A549 (cell line): ENCODE measurements at regions not wholly inside any gene's neighbourhood (a gene's known extent, or its start where the extent isn't known, plus 50 kb on each side); places are given as distances from the start of the nearest gene placed in this dataset.

ENCODE experiments used
- ATAC-seq, 2 experiments: fragments of 200-7000 bp in 1 of 2; fragments of >200 bp in 1 of 2; cut with Nextera tagmentation in 1 of 2; cut with Tn5 transposase in 1 of 2; 3 replicates each; pipeline versions ENCODE4 v1.8.0 to v1.9.1; 2018 to 2020; ENCODE audit warnings: mild to moderate bottlenecking in 1 of 2, moderate library complexity in 1 of 2
- CTCF ChIA-PET: fragments of 300-600 bp; sonication (Branson Sonifier 250); formaldehyde crosslinking; extraction: SDS; loops from one replicate; lab custom pipeline; 2021; ENCODE audit warnings: antibody characterized with exemption, inconsistent platforms; lab: Yijun Ruan, JAX
- POLR2A ChIA-PET: fragments of 350-600 bp; formaldehyde crosslinking; extraction: SDS; loops from one replicate; lab custom pipeline; 2021; ENCODE audit warnings: antibody characterized with exemption, inconsistent platforms; lab: Yijun Ruan, JAX
- DNase-seq, 2 experiments: peaks; one replicate each; pipeline versions ENCODE4 v3.0.0 to v3.0.0-alpha.2; 2011 to 2016; ENCODE audit warnings: low read depth in 1 of 2, low spot score in 1 of 2
- FAIRE-seq: peaks from 2 replicates; lab custom pipeline; 2011; peaks lifted over from hg19 to GRCh38; lab: Jason Lieb, UNC
- H3K27ac ChIP-seq, 2 experiments: fragments of >200 bp; sonication (Bioruptor Twin); formaldehyde crosslinking; 3 replicates each; pipeline ENCODE4 v1.5.1; 2016 to 2017
- H3K4me1 ChIP-seq: fragments of >200 bp; sonication (Bioruptor Twin); formaldehyde crosslinking; 3 replicates; pipeline ENCODE4 v1.6.1; 2016
- H3K4me2 ChIP-seq: fragments of >200 bp; sonication (Bioruptor Twin); formaldehyde crosslinking; 3 replicates; pipeline ENCODE4 v1.6.1; 2016
- H3K4me3 ChIP-seq: fragments of >200 bp; sonication (Bioruptor Twin); formaldehyde crosslinking; 3 replicates; pipeline ENCODE4 v1.5.1; 2016
- H3K9me3 ChIP-seq: fragments of >200 bp; sonication (Bioruptor Twin); formaldehyde crosslinking; 3 replicates; pipeline ENCODE4 v1.6.1; 2016
- BHLHE40 ChIP-seq: IDR thresholded peaks from 2 replicates; pipeline ENCODE4 v1.6.1; 2012; ENCODE audit warnings: low read depth, low read length, inconsistent platforms
- CBX2 ChIP-seq: fragments of 200-600 bp; sonication (generic); IDR thresholded peaks from 2 replicates; pipeline ENCODE4 v1.6.1; 2016; ENCODE audit warnings: low read depth, mild to moderate bottlenecking, borderline replicate concordance
- CEBPB ChIP-seq, 2 experiments: fragments of >200 bp in 1 of 2; sonication (Bioruptor Twin) in 1 of 2; formaldehyde crosslinking in 1 of 2; IDR thresholded peaks; 2 replicates each; pipeline ENCODE4 v1.6.1; 2012 to 2016
- ESRRA ChIP-seq: fragments of 150-350 bp; IDR thresholded peaks from 2 replicates; pipeline ENCODE4 v1.6.1; 2014; ENCODE audit warnings: mild to moderate bottlenecking, low read length, borderline replicate concordance
- FOSB ChIP-seq: fragments of 250-450 bp; sonication (Bioruptor Pico); IDR thresholded peaks from 2 replicates; pipeline ENCODE4 v1.5.0; 2020; ENCODE audit warnings: mild to moderate bottlenecking, moderate library complexity
- FOSL2 ChIP-seq, 2 experiments: fragments of 450-650 bp in 1 of 2; fragments of >200 bp in 1 of 2; sonication (Bioruptor Twin) in 1 of 2; formaldehyde crosslinking; IDR thresholded peaks; 2 replicates each; pipeline versions ENCODE4 v1.5.0 to v1.6.1; 2016 to 2020; ENCODE audit warnings: mild to moderate bottlenecking in 1 of 2, moderate library complexity in 1 of 2
- FOXS1 ChIP-seq: fragments of 250-450 bp; sonication (Bioruptor Pico); IDR thresholded peaks from 2 replicates; pipeline ENCODE4 v1.5.0; 2020; ENCODE audit warnings: mild to moderate bottlenecking, moderate library complexity
- JUN ChIP-seq, 2 experiments: fragments of >200 bp; sonication (Bioruptor Twin); formaldehyde crosslinking; IDR thresholded peaks; 2 replicates in 1 of 2; 3 replicates in 1 of 2; pipeline ENCODE4 v1.6.1; 2016 to 2017
- KDM5A ChIP-seq: fragments of 200-600 bp; sonication (generic); IDR thresholded peaks from 2 replicates; pipeline ENCODE4 v1.6.1; 2016; ENCODE audit warnings: antibody characterized with exemption, mild to moderate bottlenecking
- NPAS2 ChIP-seq: fragments of 250-450 bp; sonication (Bioruptor Pico); IDR thresholded peaks from 2 replicates; pipeline ENCODE4 v1.8.0; 2022; ENCODE audit warnings: mild to moderate bottlenecking, moderate library complexity, borderline replicate concordance
- RFX5 ChIP-seq: fragments of 450-650 bp; IDR thresholded peaks from 2 replicates; pipeline ENCODE4 v1.7.1; 2014; ENCODE audit warnings: antibody characterized with exemption, mild to moderate bottlenecking, moderate library complexity
- USF2 ChIP-seq: fragments of 450-650 bp; IDR thresholded peaks from 2 replicates; pipeline ENCODE4 v1.6.1; 2014; ENCODE audit warnings: antibody characterized with exemption
- ZC3H11A ChIP-seq: fragments of 450-650 bp; IDR thresholded peaks from 2 replicates; pipeline ENCODE4 v1.6.1; 2014; ENCODE audit warnings: antibody characterized with exemption, mild to moderate bottlenecking
- ZSCAN20 ChIP-seq: fragments of 250-450 bp; sonication (Bioruptor Pico); IDR thresholded peaks from 2 replicates; pipeline ENCODE4 v1.8.0; 2022; ENCODE audit warnings: mild to moderate bottlenecking, moderate library complexity
- WGBS: methylation state at CpG from one replicate; pipeline ENCODE4 v1.1.6; 2017; ENCODE audit errors: missing lambda C conversion rate; 5-methylcytosine and 5-hydroxymethylcytosine counted together
- TF ChIP-seq, protein P1 (sequence below): fragments of 150-350 bp; IDR thresholded peaks from 2 replicates; pipeline ENCODE4 v1.6.1; 2014; ENCODE audit warnings: low read depth, mild to moderate bottlenecking, low read length

- no peak for FAIRE-seq
Measured at GRCh38 chr18:39421276-39421675, 1855.7 kb upstream of the CELF4 start.

GRCh38 chr18:39419315-39419714 lies 1853.7 kb upstream of the CELF4 start:
- Histone ChIP-seq H3K9me3 (no peaks in the 10 kb centered on the region), H3K4me3 (no peak overlapping the region), H3K4me1 (peaks cover 5% of the 10 kb centered on the region; the same call in 2 of the 3 replicates), H3K27ac (no peak overlapping the region), H3K4me2 (no peak overlapping the region)
- DNase-seq (no peak), ATAC-seq (no peak), FAIRE-seq (no peak)
- ChIA-PET CTCF (interaction anchor here (1.3 kb wide), 1 partner anchor 34 kb away, joined by 3 read pairs; no protein-coding TSS in a partner anchor), POLR2A (no interaction called here)
- no peak for TF ChIP-seq FOXS1 (CRISPR knock-in tag)
- no peak for TF ChIP-seq KDM5A
- TF ChIP-seq NPAS2 (CRISPR knock-in tag) = no peak
- no peak for TF ChIP-seq ZC3H11A

More at GRCh38 chr18:39421276-39421675, 1855.7 kb upstream of the CELF4 start:
- Histone ChIP-seq H3K27ac (no peak overlapping the region), H3K9me3 (no peaks in the 10 kb centered on the region)
- TF ChIP-seq JUN (IDR thresholded peaks at IDR 0.05) = no peak
- TF ChIP-seq, all 56 proteins: peak for 0
- POLR2A ChIA-PET = no interaction called here
- DNase-seq = no peak
- WGBS = 98% methylated on average over 3 of the region's 3 CpGs
- Histone ChIP-seq H3K4me2 (no peak overlapping the region), H3K4me3 (no peak overlapping the region), H3K4me1 (no peaks in the 10 kb centered on the region)
- CTCF ChIA-PET = no interaction called here
- no peak for ATAC-seq

- DNase-seq (no peak), FAIRE-seq (no peak), ATAC-seq (no peak)
- Histone ChIP-seq H3K4me3 (no peak overlapping the region), H3K27ac (no peak overlapping the region), H3K9me3 (no peaks in the 10 kb centered on the region), H3K4me2 (no peak overlapping the region), H3K4me1 (peaks cover 8% of the 10 kb centered on the region; the same call in 2 of the 3 replicates)
- POLR2A ChIA-PET = no interaction called here
- CTCF ChIA-PET = no interaction called here
- no peak for TF ChIP-seq NPAS2 (CRISPR knock-in tag)
- TF ChIP-seq FOSB (CRISPR knock-in tag) = no peak
- TF ChIP-seq ZSCAN20 (CRISPR knock-in tag) = no peak
- no peak for TF ChIP-seq ESRRA
- TF ChIP-seq, protein P1, sequence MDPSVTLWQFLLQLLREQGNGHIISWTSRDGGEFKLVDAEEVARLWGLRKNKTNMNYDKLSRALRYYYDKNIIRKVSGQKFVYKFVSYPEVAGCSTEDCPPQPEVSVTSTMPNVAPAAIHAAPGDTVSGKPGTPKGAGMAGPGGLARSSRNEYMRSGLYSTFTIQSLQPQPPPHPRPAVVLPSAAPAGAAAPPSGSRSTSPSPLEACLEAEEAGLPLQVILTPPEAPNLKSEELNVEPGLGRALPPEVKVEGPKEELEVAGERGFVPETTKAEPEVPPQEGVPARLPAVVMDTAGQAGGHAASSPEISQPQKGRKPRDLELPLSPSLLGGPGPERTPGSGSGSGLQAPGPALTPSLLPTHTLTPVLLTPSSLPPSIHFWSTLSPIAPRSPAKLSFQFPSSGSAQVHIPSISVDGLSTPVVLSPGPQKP = no peak
- no peak for TF ChIP-seq BHLHE40
- TF ChIP-seq CEBPB (IDR thresholded peaks at IDR 0.05) = no peak
- no peak for TF ChIP-seq RFX5
- TF ChIP-seq CBX2 = no peak
- WGBS = 91% methylated on average over 4 of the region's 4 CpGs
Measured at GRCh38 chr18:39415471-39415870, 1849.9 kb upstream of the CELF4 start.

GRCh38 chr18:39414009-39414700 lies 1848.6 kb upstream of the CELF4 start:
- H3K27ac ChIP-seq = no peak overlapping the region
- TF ChIP-seq USF2 = no peak
- no peak for TF ChIP-seq FOSL2 (IDR thresholded peaks at IDR 0.05)
- TF ChIP-seq FOSL2 (CRISPR knock-in tag; IDR thresholded peaks at IDR 0.05) = peak; percentile 59
- TF ChIP-seq, all 56 proteins: peak for 1
- FAIRE-seq (no peak), ATAC-seq (peak; percentile 33 to 54; a peak in 3 of 6 replicates), DNase-seq (peak in 1 of 2 experiments; percentile 7)
- peak overlapping the region; percentile 25; the same call in 1 of the 3 replicates for H3K4me2 ChIP-seq
- no peak overlapping the region for H3K4me3 ChIP-seq
- CTCF ChIA-PET = no interaction called here
- H3K9me3 ChIP-seq = no peaks in the 10 kb centered on the region
- WGBS = 82% methylated on average over 4 of the region's 4 CpGs
- peaks cover 8% of the 10 kb centered on the region; the same call in 2 of the 3 replicates for H3K4me1 ChIP-seq
- POLR2A ChIA-PET = no interaction called here
